WTC11 (cell line): ENCODE measurements at regions not wholly inside any gene's neighbourhood (a gene's known extent, or its start where the extent isn't known, plus 50 kb on each side); places are given as distances from the start of the nearest gene placed in this dataset.
"Not testable (repeated sequence)": the region's sequence is repeated elsewhere in the genome, so short reads cannot be mapped to it uniquely, and the experiment has no call there.

Experiments
- IRF1 ChIP-seq: sonication (generic); formaldehyde crosslinking; IDR thresholded peaks from 2 replicates; pipeline ENCODE4 v1.8.0; 2023; ENCODE audit warnings: missing genetic modification reagents
- MAX ChIP-seq: sonication (generic); formaldehyde crosslinking; IDR thresholded peaks from 2 replicates; pipeline ENCODE4 v1.8.0; 2022; ENCODE audit warnings: mild to moderate bottlenecking, missing genetic modification reagents
- NFYB ChIP-seq: sonication (generic); formaldehyde crosslinking; conservative IDR thresholded peaks from 2 replicates; pipeline ENCODE4 v1.8.0; 2022; ENCODE audit warnings: low read depth, missing genetic modification reagents
- RORB ChIP-seq: fragments of 250-450 bp; sonication (Bioruptor Pico); IDR thresholded peaks from 2 replicates; pipeline ENCODE4 v1.9.0; 2021; ENCODE audit warnings: mild to moderate bottlenecking
- ZBTB21 ChIP-seq: sonication (generic); formaldehyde crosslinking; IDR thresholded peaks from 2 replicates; pipeline ENCODE4 v1.8.1; 2023; ENCODE audit warnings: mild to moderate bottlenecking, missing genetic modification reagents, borderline replicate concordance
- ZBTB43 ChIP-seq: sonication (generic); formaldehyde crosslinking; IDR thresholded peaks from 2 replicates; pipeline ENCODE4 v1.8.1; 2023; ENCODE audit warnings: mild to moderate bottlenecking, missing genetic modification reagents
- TF ChIP-seq, protein P1 (sequence below): fragments of 200-600 bp; IDR thresholded peaks from 2 replicates; pipeline ENCODE4 v1.8.0; 2022; ENCODE audit warnings: antibody characterized with exemption
- TF ChIP-seq, protein P2 (sequence below): fragments of 250-450 bp; sonication (Bioruptor Pico); IDR thresholded peaks from 2 replicates; pipeline ENCODE4 v1.9.0; 2021; ENCODE audit warnings: moderate library complexity, mild to moderate bottlenecking, inconsistent platforms, borderline replicate concordance
- TF ChIP-seq, protein P3 (sequence below): sonication (generic); formaldehyde crosslinking; IDR thresholded peaks from 2 replicates; pipeline ENCODE4 v1.8.0; 2022; ENCODE audit warnings: mild to moderate bottlenecking, missing genetic modification reagents

- TF ChIP-seq ZBTB21 (CRISPR knock-in tag); MAX (CRISPR knock-in tag); ZBTB43 (CRISPR knock-in tag); IRF1 (CRISPR knock-in tag); NFYB (CRISPR knock-in tag); RORB: not testable (repeated sequence)
- TF ChIP-seq, protein P1, sequence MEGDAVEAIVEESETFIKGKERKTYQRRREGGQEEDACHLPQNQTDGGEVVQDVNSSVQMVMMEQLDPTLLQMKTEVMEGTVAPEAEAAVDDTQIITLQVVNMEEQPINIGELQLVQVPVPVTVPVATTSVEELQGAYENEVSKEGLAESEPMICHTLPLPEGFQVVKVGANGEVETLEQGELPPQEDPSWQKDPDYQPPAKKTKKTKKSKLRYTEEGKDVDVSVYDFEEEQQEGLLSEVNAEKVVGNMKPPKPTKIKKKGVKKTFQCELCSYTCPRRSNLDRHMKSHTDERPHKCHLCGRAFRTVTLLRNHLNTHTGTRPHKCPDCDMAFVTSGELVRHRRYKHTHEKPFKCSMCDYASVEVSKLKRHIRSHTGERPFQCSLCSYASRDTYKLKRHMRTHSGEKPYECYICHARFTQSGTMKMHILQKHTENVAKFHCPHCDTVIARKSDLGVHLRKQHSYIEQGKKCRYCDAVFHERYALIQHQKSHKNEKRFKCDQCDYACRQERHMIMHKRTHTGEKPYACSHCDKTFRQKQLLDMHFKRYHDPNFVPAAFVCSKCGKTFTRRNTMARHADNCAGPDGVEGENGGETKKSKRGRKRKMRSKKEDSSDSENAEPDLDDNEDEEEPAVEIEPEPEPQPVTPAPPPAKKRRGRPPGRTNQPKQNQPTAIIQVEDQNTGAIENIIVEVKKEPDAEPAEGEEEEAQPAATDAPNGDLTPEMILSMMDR = not testable (repeated sequence)
- TF ChIP-seq, protein P2, sequence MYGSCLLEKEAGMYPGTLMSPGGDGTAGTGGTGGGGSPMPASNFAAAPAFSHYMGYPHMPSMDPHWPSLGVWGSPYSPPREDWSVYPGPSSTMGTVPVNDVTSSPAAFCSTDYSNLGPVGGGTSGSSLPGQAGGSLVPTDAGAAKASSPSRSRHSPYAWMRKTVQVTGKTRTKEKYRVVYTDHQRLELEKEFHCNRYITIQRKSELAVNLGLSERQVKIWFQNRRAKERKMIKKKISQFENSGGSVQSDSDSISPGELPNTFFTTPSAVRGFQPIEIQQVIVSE (CRISPR knock-in tag) = not testable (repeated sequence)
- TF ChIP-seq, protein P3, sequence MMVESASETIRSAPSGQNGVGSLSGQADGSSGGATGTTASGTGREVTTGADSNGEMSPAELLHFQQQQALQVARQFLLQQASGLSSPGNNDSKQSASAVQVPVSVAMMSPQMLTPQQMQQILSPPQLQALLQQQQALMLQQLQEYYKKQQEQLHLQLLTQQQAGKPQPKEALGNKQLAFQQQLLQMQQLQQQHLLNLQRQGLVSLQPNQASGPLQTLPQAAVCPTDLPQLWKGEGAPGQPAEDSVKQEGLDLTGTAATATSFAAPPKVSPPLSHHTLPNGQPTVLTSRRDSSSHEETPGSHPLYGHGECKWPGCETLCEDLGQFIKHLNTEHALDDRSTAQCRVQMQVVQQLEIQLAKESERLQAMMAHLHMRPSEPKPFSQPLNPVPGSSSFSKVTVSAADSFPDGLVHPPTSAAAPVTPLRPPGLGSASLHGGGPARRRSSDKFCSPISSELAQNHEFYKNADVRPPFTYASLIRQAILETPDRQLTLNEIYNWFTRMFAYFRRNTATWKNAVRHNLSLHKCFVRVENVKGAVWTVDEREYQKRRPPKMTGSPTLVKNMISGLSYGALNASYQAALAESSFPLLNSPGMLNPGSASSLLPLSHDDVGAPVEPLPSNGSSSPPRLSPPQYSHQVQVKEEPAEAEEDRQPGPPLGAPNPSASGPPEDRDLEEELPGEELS (CRISPR knock-in tag) = not testable (repeated sequence)
These were observed 1057.5 kb upstream of the USP9Y start for GRCh38 chrY:11643549-11643948.
